HEK293 (cell line): ENCODE measurements at regions not wholly inside any gene's neighbourhood (a gene's known extent, or its start where the extent isn't known, plus 50 kb on each side); places are given as distances from the start of the nearest gene placed in this dataset.
"Not testable (repeated sequence)": the region's sequence is repeated elsewhere in the genome, so short reads cannot be mapped to it uniquely, and the experiment has no call there.

ENCODE experiments used
- CTCF ChIP-seq: fragments of 450-650 bp; formaldehyde crosslinking; IDR thresholded peaks from 2 replicates; pipeline ENCODE4 v1.5.1; 2016; ENCODE audit warnings: missing biosample characterization, missing genetic modification characterization
- MYNN ChIP-seq: fragments of 450-650 bp; formaldehyde crosslinking; IDR thresholded peaks from 2 replicates; pipeline ENCODE4 v1.5.1; 2016; ENCODE audit warnings: missing biosample characterization, missing genetic modification characterization, borderline replicate concordance
- SETDB1 ChIP-seq: IDR thresholded peaks from one replicate; pipeline ENCODE4 v1.6.1; 2017; ENCODE audit warnings: mild to moderate bottlenecking, low read length, moderate library complexity, mixed read lengths; ENCODE audit not compliant: insufficient read length
- YY1 ChIP-seq: fragments of 450-650 bp; formaldehyde crosslinking; IDR thresholded peaks from 2 replicates; pipeline ENCODE4 v1.5.1; 2018; ENCODE audit warnings: missing biosample characterization, missing genetic modification characterization

- TF ChIP-seq CTCF (tag by site-specific recombination); SETDB1; YY1 (tag by site-specific recombination); MYNN (tag by site-specific recombination): not testable (repeated sequence)
Observed at GRCh38 chr10:125588738-125589137, 94.2 kb downstream of the TEX36 start.
